ENCODE measurements at regions not wholly inside any gene's neighbourhood (a gene's known extent, or its start where the extent isn't known, plus 50 kb on each side); places are given as distances from the start of the nearest gene placed in this dataset.

DNA sequence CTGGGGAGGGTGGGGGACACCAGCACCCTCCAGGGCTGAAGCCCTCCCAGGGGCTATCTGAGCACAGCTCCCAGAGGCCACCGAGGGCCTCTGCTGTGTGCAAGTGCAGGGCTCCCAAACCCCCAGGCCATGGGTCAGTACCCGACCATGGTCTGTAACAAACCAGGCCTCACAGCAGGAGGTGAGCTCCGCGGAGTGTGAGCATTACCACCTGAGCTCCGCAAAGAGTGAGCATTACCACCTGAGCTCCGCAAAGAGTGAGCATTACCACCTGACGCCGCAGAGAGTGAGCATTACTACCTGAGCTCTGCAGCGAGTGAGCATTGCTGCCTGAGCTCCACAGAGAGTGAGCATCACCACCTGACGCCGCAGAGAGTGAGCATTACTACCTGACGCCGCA, 152.9 kb upstream of the IRX2 start:
- no peaks in the 10 kb centered on the region for H3K36me3 Mint-ChIP-seq
- H3K27me3 Mint-ChIP-seq: no peaks in the 10 kb centered on the region
- no peak overlapping the region for H3K27ac Mint-ChIP-seq
- H3K4me3 Mint-ChIP-seq: no peak overlapping the region
- H3K4me1 Mint-ChIP-seq: no peaks in the 10 kb centered on the region
- ATAC-seq (replicated peaks) (no peak), DNase-seq (no peak)
- H3K9me3 Mint-ChIP-seq: peaks cover 7 to 10% of the 10 kb centered on the region in 2 donors

DNA sequence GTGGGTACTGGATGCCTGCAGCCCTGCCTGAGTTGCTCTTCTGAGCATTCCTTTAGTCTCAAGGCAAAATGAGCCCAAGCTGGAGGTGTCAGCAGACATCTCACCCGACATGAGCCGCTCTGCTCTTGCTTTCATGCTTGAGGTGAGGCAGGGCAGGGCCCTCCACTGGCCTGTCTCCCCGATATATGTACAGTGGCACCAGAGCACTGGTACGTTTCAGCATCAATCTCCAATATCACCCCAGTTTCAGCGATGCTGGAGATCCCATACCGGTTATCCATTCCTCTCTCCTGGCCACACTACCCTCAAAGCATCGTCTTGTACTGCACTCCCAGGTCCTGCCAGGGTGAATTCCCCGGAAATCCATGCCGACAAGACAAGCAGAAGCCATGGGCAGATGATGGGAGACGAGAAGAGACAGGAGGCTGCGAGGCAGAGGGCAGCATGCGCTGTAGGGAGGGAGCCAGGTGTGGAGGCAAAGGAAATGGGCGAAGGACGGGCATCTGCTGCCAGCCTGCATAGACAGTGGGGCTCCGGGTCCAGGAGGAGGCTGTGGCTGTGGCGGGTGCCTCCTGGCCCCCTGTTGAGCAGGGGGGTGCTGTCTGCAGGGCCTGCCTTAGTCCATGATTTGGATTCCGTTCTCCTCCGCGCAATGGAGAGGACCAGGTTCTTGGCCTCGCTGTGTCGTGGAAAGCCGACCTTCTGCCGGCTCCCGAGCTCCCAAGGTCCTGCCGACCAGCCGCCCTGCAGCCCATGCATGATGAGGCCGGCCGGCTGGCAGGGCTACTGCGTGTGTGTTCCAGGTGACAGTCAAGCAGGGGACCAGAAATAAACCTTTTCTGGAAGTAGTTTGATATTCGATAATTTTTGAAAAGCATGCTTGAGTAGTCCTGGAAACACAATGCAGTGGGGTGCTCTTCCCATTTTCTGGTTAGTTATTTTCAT, 152.2 kb upstream of the IRX2 start:
- peaks cover 7 to 10% of the 10 kb centered on the region in 2 donors for H3K9me3 Mint-ChIP-seq
- H3K27me3 Mint-ChIP-seq: no peaks in the 10 kb centered on the region
- DNase-seq (no peak), ATAC-seq (replicated peaks) (no peak)
- H3K27ac Mint-ChIP-seq: no peak overlapping the region
- no peak overlapping the region for H3K4me3 Mint-ChIP-seq
- no peaks in the 10 kb centered on the region for H3K4me1 Mint-ChIP-seq
- no peaks in the 10 kb centered on the region for H3K36me3 Mint-ChIP-seq

DNA sequence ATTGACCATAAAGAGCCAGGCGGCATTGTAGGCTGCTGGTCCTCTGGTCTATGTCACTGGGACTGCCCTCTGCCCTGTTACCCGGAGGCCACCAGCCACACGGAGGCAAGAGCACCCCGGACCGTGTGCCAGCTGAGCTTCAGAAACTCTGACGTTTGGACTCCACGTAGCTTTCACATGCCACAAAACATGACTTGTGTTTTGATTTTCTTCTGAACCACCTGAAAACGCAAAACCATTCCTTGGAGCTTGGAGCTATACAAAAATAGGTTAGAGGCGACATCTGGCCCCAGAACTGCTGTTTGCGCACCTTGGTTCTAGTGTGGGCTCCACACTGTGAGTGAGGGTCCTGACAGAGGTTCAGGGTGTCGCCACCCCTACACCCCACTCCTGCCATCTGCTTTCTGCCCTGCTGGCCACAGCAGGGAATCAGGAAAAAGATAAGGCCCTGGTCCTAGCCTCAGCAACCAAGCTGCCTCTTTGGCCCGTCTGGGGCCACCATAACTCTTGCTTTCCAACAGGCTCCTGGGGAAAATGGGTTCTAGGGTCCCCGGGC, 151.3 kb upstream of the IRX2 start:
- no peak for ATAC-seq (replicated peaks)
- H3K27ac Mint-ChIP-seq: no peak overlapping the region
- no peak overlapping the region for H3K4me3 Mint-ChIP-seq
- H3K4me1 Mint-ChIP-seq: no peaks in the 10 kb centered on the region
- no peaks in the 10 kb centered on the region for H3K27me3 Mint-ChIP-seq
- H3K9me3 Mint-ChIP-seq: peaks cover 7 to 10% of the 10 kb centered on the region in 2 donors
- no peak for DNase-seq
- no peaks in the 10 kb centered on the region for H3K36me3 Mint-ChIP-seq

DNA sequence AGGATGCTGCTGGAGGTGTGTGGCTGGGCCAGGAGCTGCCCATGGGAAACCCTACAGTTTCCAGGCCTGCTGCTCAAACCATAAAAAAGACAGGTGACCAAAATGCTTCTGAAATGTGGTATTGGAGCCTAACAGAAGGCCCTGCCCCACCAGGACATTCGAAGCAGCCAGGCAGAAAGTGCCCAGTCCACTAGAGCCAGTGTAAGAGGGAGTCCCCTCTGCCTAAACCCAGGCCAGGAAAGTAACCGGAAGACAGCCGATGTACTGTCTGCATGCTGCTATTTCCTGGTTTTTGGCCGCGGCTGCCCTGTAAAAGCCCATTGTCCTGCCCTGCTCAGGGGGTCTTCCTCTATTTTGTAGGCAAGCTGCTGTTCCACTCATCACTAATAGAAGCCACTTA, 150.7 kb upstream of the IRX2 start:
- H3K9me3 Mint-ChIP-seq: peaks cover 7 to 11% of the 10 kb centered on the region in 2 donors
- no peaks in the 10 kb centered on the region for H3K36me3 Mint-ChIP-seq
- no peak overlapping the region for H3K4me3 Mint-ChIP-seq
- H3K27ac Mint-ChIP-seq: no peak overlapping the region
- ATAC-seq (replicated peaks) (no peak), DNase-seq (no peak)
- no peaks in the 10 kb centered on the region for H3K27me3 Mint-ChIP-seq
- no peaks in the 10 kb centered on the region for H3K4me1 Mint-ChIP-seq

DNA sequence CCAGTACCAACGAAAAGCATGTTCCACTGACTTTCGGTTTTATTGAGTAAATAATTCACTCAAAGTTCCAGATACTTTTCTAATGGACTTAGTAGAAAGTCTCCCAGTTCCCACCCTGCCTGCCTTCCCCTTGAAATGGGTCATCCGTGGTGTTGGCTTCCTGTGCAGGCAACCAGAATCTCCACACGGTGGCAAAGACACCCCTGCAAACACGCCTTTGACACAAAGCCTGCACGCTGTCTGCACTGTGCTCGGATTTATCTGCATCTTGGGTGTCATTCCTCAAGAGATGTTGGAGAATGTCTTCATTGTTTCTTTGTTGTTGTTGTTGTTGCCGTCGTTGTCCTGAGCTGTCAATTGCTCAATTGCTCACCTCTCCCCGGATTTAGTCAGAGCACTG, 150.0 kb upstream of the IRX2 start:
- H3K36me3 Mint-ChIP-seq: no peaks in the 10 kb centered on the region
- DNase-seq: no peak
- H3K4me1 Mint-ChIP-seq: no peaks in the 10 kb centered on the region
- ATAC-seq (replicated peaks): no peak
- no peaks in the 10 kb centered on the region for H3K27me3 Mint-ChIP-seq
- H3K27ac Mint-ChIP-seq: no peak overlapping the region
- H3K9me3 Mint-ChIP-seq: peaks cover 7 to 10% of the 10 kb centered on the region in 2 donors
- H3K4me3 Mint-ChIP-seq: no peak overlapping the region

DNA sequence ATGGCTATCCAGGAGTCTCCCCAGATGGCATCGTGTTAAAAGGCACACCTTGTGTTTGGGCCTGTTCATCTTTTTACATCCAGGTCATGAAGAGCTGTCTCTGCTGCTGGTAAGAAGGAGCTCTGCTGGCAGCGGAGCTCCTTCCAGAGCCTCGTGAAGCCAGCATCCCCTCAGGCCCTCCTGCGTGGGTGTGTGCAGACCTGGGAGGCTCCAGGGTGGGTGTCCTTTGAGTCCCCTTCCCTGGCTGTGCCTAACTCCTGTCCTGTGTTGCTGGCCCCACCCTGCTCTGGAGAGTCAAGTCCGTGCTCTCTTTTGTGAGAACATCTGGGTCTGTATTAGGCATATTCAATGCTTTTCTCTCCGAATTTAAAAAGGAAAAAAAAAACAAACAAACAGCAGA, 149.6 kb upstream of the IRX2 start:
- H3K27ac Mint-ChIP-seq: no peak overlapping the region

DNA sequence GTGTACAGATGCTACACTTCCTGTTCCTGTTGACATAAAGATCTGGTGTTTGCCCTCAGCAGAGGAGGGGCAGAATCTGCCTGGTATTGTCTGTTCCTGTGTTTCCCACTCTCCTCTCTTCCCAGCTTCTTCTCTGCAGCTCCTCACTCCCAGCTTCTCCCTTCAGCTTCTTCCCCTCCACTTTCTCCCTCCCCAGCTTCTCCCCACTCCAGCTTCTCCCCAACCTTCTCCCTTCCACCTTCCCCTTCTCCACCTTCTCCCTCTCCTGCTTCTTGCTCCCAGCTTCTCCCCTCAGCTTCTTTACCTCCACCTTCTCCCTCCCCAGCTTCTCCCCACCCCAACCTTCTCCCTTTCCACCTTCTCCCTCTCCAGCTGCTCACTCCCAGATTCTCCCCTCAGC, 148.9 kb upstream of the IRX2 start:
- H3K4me1 Mint-ChIP-seq: no peaks in the 10 kb centered on the region
- H3K4me3 Mint-ChIP-seq: no peak overlapping the region
- H3K27ac Mint-ChIP-seq: no peak overlapping the region
- no peak for DNase-seq
- no peak for ATAC-seq (replicated peaks)
- no peaks in the 10 kb centered on the region for H3K36me3 Mint-ChIP-seq
- peaks cover 8 to 10% of the 10 kb centered on the region in 2 donors for H3K9me3 Mint-ChIP-seq
- H3K27me3 Mint-ChIP-seq: no peaks in the 10 kb centered on the region

More for the DNA sequence above, 149.6 kb upstream of the IRX2 start:
- no peaks in the 10 kb centered on the region for H3K27me3 Mint-ChIP-seq
- DNase-seq (no peak), ATAC-seq (replicated peaks) (no peak)
- no peaks in the 10 kb centered on the region for H3K36me3 Mint-ChIP-seq
- H3K4me3 Mint-ChIP-seq: no peak overlapping the region
- no peaks in the 10 kb centered on the region for H3K4me1 Mint-ChIP-seq
- H3K9me3 Mint-ChIP-seq: peaks cover 7 to 10% of the 10 kb centered on the region in 2 donors

DNA sequence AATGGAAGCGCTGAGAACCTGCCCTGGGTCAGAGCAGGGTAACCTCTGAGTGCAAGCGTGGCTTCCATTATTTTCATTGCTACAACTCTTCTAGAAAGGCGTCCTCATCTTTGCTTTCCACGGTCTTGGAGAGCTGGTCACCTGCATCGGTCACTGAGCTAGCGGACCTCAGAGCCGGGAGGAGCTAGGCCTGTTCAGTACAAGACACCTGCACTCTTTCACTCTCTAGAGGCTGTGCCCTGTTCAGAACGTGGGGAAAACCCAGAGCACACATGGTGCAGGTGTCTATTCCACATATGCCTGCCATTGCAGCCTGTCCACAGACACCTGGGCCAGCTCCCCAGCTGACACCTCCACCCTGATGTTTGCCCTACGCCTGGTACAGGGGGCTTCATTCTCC, 147.8 kb upstream of the IRX2 start:
- Mint-ChIP-seq H3K27ac (no peak overlapping the region), H3K4me3 (no peak overlapping the region), H3K4me1 (no peaks in the 10 kb centered on the region), H3K9me3 (peaks cover 11 to 12% of the 10 kb centered on the region in 2 donors), H3K36me3 (no peaks in the 10 kb centered on the region), H3K27me3 (no peaks in the 10 kb centered on the region)
- ATAC-seq (replicated peaks) (no peak), DNase-seq (no peak)

DNA sequence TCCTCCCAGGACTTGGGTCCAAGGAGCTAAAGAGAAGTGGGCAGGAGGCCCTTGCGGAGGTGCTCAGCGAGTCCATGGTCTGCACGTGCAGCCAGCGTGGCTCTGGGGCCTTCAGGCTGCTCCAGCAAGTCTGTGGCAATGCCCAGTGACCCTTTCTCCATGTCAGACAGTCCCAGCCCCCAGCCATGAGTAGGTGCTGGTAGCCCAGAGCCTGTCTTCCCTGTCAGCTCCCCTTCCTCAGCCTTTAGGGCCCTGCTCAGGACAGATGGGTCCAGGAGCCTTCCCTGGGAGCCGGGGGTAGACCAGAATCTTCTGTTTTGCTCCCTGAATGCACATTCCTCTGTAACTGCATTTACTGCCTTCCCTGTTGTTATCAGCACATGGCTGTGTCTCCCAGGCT, 147.2 kb upstream of the IRX2 start:
- DNase-seq (no peak), ATAC-seq (replicated peaks) (no peak)
- Mint-ChIP-seq H3K9me3 (peaks cover 11 to 12% of the 10 kb centered on the region in 2 donors), H3K27me3 (no peaks in the 10 kb centered on the region), H3K4me3 (no peak overlapping the region), H3K27ac (no peak overlapping the region), H3K36me3 (no peaks in the 10 kb centered on the region), H3K4me1 (no peaks in the 10 kb centered on the region)

DNA sequence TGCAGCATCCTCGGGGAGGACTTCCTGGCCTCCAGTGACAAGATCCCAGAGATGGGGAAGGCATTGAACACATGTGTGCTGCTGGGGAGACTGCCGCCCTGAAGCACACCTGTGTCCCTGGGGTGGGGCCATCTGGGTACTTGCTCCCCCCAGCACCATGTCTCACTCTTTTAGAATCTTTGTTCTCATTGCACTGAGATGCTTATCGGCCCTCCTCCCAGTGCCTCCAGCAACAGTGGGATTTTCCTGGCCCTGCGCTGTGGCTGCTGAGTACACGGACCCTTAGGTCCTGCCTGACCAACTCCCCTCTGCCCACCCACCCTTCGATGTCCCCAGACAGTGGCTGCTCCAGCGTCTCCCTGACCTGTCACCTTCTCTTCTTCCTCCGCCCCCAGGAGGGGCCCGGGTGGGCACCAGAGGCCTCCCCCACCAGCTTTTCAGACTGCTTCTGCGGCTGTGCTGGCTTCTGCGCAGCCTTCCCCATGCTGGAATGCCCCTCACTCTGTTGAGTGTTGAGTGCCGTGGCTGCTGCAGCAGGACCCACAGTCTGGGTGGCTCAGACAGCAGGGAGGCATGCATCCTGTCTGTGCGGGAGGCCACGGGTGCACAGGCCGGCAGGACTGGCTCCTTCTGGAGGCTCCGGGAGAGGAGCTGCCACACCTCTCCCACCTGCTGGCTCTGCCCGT, 145.9 kb upstream of the IRX2 start:
- ATAC-seq (replicated peaks) (no peak), DNase-seq (no peak)
- Mint-ChIP-seq H3K36me3 (no peaks in the 10 kb centered on the region), H3K27ac (no peak overlapping the region), H3K4me3 (no peak overlapping the region), H3K9me3 (peaks cover 11 to 15% of the 10 kb centered on the region in 2 donors), H3K27me3 (no peaks in the 10 kb centered on the region), H3K4me1 (no peaks in the 10 kb centered on the region)

DNA sequence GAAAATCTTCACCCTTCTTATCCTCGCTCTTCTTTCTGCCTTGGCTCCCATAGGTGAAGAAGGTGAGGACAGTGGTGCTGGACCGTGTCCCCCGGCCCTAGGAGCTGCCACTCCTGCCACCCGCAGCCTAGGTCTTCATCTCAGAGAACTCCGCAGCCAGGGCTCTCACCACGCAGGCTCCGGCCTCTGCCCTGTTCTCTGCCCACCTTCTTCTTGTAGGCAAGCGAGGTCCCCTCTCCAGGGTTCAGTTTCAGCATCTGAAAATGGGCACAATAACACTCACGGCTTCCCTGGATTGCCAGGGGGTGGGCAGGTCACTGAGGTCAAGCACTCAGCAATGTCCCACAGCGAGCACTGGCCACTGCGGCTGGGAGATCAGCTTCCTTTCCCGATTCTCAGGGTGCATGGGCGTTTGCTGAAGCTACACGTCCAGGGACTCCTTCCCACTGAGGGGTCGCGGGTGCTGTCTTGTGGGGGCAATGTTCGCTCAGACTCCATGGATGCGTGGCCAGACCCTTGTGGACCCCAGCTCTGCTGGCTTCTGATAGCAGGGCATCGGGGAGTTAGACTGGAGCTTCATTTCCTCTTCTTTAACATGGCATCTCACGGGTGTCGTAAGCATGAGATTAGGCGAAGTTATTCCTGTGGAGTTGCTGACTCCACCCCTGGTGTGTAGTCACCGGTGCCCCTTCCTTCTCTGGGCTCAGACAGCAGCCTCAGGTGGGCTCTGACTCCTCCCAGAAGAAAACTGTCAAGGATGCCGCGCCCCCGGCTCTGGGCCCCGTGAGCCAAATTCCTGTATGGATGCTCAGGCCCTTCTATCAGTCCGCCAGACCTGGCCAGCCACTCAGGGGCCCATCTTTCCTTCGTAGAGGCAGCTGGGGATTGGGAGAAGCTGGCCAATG, 145.1 kb upstream of the IRX2 start:
- H3K4me1 Mint-ChIP-seq: no peaks in the 10 kb centered on the region
- no peak for DNase-seq
- peaks cover 11 to 14% of the 10 kb centered on the region in 2 donors for H3K9me3 Mint-ChIP-seq
- no peak overlapping the region for H3K27ac Mint-ChIP-seq
- no peak overlapping the region for H3K4me3 Mint-ChIP-seq
- H3K36me3 Mint-ChIP-seq: no peaks in the 10 kb centered on the region
- no peak for ATAC-seq (replicated peaks)
- no peaks in the 10 kb centered on the region for H3K27me3 Mint-ChIP-seq

DNA sequence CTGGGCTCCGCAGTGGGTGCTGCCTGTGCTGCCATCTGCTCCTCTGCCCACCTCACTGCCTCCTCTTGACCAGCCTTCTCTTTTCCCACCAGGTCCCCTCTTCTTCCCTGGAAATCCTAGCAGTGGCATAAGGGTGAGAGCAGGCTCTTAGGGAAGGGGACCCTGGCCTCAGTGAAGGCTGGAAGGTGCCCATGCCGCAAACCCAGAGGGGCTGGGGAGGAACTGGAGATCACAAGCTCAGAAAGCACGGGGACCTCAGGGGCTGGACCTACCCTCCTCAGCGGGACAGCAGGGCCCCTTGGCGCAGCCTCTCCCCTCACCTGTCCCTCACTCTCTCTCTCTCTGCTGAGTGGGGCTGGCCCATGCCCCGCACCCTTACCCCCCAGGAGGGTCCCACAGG, 144.4 kb upstream of the IRX2 start:
- Mint-ChIP-seq H3K27me3 (no peaks in the 10 kb centered on the region), H3K27ac (no peak overlapping the region), H3K9me3 (peaks cover 10 to 14% of the 10 kb centered on the region in 2 donors), H3K4me1 (no peaks in the 10 kb centered on the region), H3K4me3 (no peak overlapping the region), H3K36me3 (no peaks in the 10 kb centered on the region)
- ATAC-seq (replicated peaks): no peak
- DNase-seq: no peak

DNA sequence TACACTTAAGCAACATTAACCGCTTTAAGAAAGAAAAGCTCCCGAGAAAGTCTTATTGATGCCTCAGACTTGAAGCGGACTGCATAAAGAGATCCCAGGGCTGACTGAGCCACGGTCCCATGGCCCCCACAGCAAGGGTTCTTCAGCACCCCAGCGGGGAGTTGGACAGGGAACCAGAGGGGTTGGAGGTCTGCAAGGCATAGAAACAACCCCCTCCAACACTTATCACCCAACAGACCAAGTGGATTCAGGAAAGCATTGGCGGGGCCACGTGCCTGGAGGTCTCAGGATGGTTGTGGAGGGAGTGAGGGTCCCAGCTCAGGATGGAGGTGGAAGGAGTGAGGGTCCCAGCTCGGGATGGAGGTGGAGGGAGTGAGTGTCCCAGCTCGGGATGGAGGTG, 143.7 kb upstream of the IRX2 start:
- no peak overlapping the region for H3K4me3 Mint-ChIP-seq
- peaks cover 4 to 10% of the 10 kb centered on the region in 2 donors for H3K9me3 Mint-ChIP-seq
- H3K4me1 Mint-ChIP-seq: no peaks in the 10 kb centered on the region
- ATAC-seq (replicated peaks): no peak
- H3K36me3 Mint-ChIP-seq: no peaks in the 10 kb centered on the region
- H3K27me3 Mint-ChIP-seq: no peaks in the 10 kb centered on the region
- H3K27ac Mint-ChIP-seq: no peak overlapping the region
- no peak for DNase-seq

DNA sequence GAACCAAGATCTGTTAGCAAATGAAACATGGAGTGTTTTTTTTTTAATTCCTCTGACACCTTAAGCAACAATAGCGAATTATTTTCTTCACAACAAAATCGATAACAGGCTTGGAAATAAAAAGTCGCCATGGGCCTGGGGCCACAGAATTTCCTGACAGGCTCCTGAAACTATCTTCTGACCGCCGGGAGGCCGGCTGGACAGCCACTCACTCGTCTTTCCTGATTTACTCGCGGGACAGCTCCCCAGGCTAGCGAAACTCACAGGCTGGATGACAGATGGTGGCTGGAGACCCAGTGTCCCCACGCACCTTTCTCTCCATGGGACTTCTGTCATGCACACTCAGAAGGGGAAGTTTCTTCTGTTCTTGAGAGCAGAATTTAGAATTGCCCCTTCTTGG, 143.3 kb upstream of the IRX2 start:
- no peak for ATAC-seq (replicated peaks)
- Mint-ChIP-seq H3K9me3 (peaks cover 4 to 10% of the 10 kb centered on the region in 2 donors), H3K4me1 (no peaks in the 10 kb centered on the region), H3K27me3 (no peaks in the 10 kb centered on the region), H3K36me3 (no peaks in the 10 kb centered on the region), H3K4me3 (no peak overlapping the region), H3K27ac (no peak overlapping the region)
- DNase-seq: no peak
